Fibroblast of mammary gland (primary cell): ENCODE measurements at regions not wholly inside any gene's neighbourhood (a gene's known extent, or its start where the extent isn't known, plus 50 kb on each side); places are given as distances from the start of the nearest gene placed in this dataset.

Source experiments
- DNase-seq: peaks from one replicate; pipeline ENCODE4 v3.0.0-alpha.2; 2010; ENCODE audit warnings: low read depth
- H3K4me3 ChIP-seq: 2 replicates; pipeline ENCODE4 v1.5.1; 2011; ENCODE audit warnings: low read depth, mild to moderate bottlenecking, low read length, moderate library complexity; ENCODE audit not compliant: control insufficient read depth
- TF ChIP-seq, protein P1 (sequence below): conservative IDR thresholded peaks from 2 replicates; pipeline ENCODE4 v1.5.1; 2011; ENCODE audit warnings: low read depth, low read length, inconsistent platforms; ENCODE audit not compliant: control insufficient read depth, insufficient read depth

DNA sequence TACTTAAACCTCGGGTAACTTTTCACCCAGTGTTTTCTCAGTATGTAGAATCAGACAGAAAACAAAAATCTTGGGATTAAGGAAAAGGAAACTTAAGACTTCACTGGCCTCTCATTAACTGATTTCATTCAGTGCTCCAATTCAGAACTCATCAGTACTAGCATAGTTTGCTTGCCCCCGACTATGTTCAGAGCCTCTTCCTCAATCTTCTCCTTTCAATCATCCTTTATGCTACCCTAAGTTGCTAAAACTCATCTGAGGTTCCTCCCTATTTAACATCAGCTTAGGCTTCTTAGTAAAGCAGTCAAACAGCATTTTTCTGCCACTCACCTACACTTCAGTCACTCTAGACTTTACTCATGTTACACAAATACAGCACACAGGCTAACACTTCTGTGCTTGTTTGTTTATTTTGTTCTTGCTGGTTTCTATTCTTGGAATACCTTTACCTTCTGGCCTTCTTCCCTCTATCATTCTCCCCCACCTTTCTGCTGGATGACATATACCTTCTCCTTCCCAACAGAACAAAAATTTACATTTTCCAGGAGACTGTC lies 163.0 kb upstream of the TLL1 start:
- TF ChIP-seq, protein P1, sequence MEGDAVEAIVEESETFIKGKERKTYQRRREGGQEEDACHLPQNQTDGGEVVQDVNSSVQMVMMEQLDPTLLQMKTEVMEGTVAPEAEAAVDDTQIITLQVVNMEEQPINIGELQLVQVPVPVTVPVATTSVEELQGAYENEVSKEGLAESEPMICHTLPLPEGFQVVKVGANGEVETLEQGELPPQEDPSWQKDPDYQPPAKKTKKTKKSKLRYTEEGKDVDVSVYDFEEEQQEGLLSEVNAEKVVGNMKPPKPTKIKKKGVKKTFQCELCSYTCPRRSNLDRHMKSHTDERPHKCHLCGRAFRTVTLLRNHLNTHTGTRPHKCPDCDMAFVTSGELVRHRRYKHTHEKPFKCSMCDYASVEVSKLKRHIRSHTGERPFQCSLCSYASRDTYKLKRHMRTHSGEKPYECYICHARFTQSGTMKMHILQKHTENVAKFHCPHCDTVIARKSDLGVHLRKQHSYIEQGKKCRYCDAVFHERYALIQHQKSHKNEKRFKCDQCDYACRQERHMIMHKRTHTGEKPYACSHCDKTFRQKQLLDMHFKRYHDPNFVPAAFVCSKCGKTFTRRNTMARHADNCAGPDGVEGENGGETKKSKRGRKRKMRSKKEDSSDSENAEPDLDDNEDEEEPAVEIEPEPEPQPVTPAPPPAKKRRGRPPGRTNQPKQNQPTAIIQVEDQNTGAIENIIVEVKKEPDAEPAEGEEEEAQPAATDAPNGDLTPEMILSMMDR = no peak
- no peak for DNase-seq
- no peak overlapping the region for H3K4me3 ChIP-seq

DNA sequence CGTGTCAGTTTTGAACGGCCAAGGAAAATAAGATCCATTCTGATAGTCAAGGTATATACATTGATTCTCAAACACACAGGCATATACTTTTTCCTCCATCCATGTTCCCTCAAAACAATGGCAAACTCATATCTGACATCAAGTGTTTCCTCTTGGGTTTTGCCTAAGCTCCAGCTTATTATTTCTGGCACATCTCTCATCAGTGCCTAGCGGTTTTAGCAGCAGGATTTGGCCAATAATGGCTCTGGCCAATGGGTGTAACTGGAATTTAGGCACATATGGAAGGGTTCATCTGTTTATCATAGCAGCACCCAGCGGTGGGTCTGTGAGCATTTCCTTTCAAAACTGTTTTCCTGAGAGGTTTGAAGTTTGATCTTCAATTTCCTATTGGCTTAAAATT lies 161.6 kb upstream of the TLL1 start:
- no peak overlapping the region for H3K4me3 ChIP-seq
- TF ChIP-seq, protein P1 = no peak
- DNase-seq = no peak

DNA sequence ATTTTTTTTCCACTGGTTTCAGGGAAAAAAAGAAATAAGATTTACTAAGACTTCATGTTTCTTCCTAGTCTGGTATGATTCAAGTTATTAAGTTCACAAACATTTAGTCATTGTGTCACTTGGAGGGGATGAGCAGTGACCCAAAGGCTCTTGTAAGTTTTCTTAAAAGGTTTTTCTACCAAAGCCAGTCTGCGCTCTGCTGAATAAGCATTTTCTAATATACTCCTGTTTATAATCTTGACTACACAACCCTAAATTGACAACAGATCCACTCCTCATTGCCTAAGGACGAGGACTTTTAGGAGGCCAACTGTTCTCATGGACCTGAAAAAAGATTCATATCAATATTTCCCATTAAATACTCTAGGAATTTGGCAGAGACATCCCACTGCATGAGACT lies 161.1 kb upstream of the TLL1 start:
- TF ChIP-seq, protein P1 = no peak
- H3K4me3 ChIP-seq = no peak overlapping the region
- no peak for DNase-seq

DNA sequence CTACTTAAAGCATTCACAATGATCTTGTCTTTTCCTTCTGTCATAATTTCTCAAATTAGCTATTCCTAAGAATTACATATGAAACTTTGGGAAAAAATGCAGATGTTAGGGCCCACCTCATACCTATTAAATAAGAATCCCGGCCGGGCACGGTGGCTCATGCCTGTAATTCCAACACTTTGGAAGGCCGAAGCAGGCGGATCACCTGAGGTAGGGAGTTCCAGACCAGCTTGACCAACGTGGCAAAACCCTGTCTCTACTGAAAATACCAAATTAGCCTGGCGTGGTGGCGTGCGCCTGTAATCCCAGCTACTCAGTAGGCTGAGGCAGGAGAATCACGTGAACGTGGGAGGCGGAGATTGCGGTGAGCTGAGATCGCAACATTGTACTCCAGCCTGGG lies 158.4 kb upstream of the TLL1 start:
- no peak for DNase-seq
- H3K4me3 ChIP-seq = no peak overlapping the region
- TF ChIP-seq, protein P1 = no peak

DNA sequence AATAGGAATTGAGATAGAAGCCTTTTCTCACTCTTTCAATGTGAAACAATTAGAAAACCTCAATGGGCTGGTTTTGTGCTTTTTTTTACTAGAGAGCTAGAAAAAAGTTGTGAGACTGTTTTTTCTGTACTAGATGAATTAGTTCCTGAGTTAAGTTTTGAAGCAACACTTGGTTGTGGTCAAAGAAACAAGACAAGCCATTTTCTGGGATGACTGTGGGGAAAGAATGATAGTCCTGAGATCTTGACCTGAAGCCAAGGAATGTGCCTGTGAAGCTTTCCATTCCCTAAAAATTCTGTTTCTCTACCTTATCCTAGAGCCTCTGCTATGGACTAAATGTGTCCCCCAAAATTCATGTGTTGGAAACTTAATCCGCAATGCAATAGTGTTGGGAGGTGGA lies 157.8 kb upstream of the TLL1 start:
- TF ChIP-seq, protein P1 = no peak
- no peak overlapping the region for H3K4me3 ChIP-seq
- no peak for DNase-seq

DNA sequence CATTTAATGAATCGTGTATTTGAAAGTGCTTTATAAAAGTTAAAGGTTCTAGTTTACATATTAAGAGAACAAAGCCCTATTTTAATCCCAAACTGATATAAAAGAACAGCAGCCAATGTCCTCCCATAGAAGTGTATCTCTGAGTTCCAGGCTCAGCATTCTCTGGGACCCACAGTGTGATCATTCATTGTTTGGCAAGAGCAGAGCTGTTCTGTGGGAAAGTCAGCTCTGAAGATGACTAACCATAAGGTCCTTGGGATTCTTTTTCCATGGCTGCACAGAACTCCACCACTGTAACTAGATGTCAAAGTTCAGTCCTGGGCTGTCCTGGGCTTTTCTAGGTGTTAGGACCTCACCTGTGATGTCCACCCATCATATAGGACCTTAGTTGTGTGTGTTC lies 157.0 kb upstream of the TLL1 start:
- TF ChIP-seq, protein P1 = no peak
- no peak overlapping the region for H3K4me3 ChIP-seq
- peak; percentile 61 for DNase-seq

DNA sequence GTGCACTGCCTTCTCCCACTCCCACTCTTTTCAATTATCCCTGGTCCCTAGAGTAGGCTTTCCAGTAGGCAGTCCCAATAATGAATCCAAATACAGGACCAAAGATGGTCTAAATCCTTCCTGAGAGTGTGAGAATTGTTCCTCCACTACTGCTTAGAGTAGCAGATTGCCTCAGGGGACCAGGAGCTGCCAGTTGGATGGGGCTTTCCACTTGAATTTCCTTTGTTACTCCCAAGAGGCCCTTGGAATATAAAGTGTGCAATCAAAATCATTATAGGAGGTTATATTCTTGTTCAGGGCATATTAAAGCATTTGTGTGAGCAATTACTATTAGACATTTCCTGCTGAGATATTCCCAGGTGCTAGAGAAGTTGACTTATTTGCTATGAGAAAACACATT lies 156.6 kb upstream of the TLL1 start:
- DNase-seq = no peak
- TF ChIP-seq, protein P1 = no peak

More for the DNA sequence above, 156.6 kb upstream of the TLL1 start:
- H3K4me3 ChIP-seq = no peak overlapping the region
